CD14-positive monocyte (primary cell): ENCODE measurements at regions not wholly inside any gene's neighbourhood (a gene's known extent, or its start where the extent isn't known, plus 50 kb on each side); places are given as distances from the start of the nearest gene placed in this dataset.

ENCODE experiments used
- DNase-seq, 3 donors: peaks; one replicate each; pipeline ENCODE4 v3.0.0-alpha.2; 2011 to 2022
- H2AFZ ChIP-seq: 2 replicates; pipeline ENCODE4 v1.6.0; 2012; ENCODE audit warnings: mild to moderate bottlenecking, low read depth, low read length, inconsistent platforms; ENCODE audit not compliant: insufficient read depth, poor library complexity, severe bottlenecking
- H3K27ac ChIP-seq, 2 donors: 1 replicate in 1 of 2; 2 replicates in 1 of 2; pipeline ENCODE4 v1.5.1; 2012 to 2013; ENCODE audit warnings: low read length in 2 of 2, control low read depth in 1 of 2, inconsistent platforms in 1 of 2, low read depth in 1 of 2, mild to moderate bottlenecking in 1 of 2
- H3K27me3 ChIP-seq, 2 donors: one replicate each; pipeline versions ENCODE4 v1.6.0 to v1.6.1; 2011 to 2013; ENCODE audit warnings: low read length in 2 of 2; ENCODE audit not compliant: control insufficient read depth in 2 of 2, insufficient read depth in 2 of 2
- H3K36me3 ChIP-seq, 2 donors: replicated peaks in 1 of 2; 1 replicate in 1 of 2; 2 replicates in 1 of 2; pipeline versions ENCODE4 v1.5.1 to v1.6.1; 2012 to 2013; ENCODE audit warnings: low read length in 2 of 2, control low read depth in 1 of 2, inconsistent platforms in 1 of 2, mild to moderate bottlenecking in 1 of 2; ENCODE audit not compliant: insufficient read depth in 2 of 2, control insufficient read depth in 1 of 2
- H3K4me1 ChIP-seq, 2 donors: 1 replicate in 1 of 2; 2 replicates in 1 of 2; pipeline versions ENCODE4 v1.5.1 to v1.6.1; 2012 to 2013; ENCODE audit warnings: low read length in 2 of 2, control low read depth in 1 of 2, inconsistent platforms in 1 of 2, mild to moderate bottlenecking in 1 of 2, moderate library complexity in 1 of 2; ENCODE audit not compliant: insufficient read depth in 2 of 2, control insufficient read depth in 1 of 2
- H3K4me2 ChIP-seq: replicated peaks from 2 replicates; pipeline ENCODE3; 2012; ENCODE audit warnings: low read length, moderate library complexity, mild to moderate bottlenecking; ENCODE audit not compliant: poor library complexity, severe bottlenecking; ENCODE audit errors: extremely low read depth
- H3K4me3 ChIP-seq, 3 experiments: fragments of 200-600 bp in 1 of 3; sonication (generic) in 1 of 3; replicated peaks in 1 of 3; 1 replicate in 2 of 3; 2 replicates in 1 of 3; pipeline ENCODE4 v1.5.1; 2011 to 2013; ENCODE audit warnings: low read length in 3 of 3, mild to moderate bottlenecking in 3 of 3, control low read depth in 2 of 3, low read depth in 2 of 3, inconsistent platforms in 1 of 3, moderate library complexity in 1 of 3
- H3K79me2 ChIP-seq: 2 replicates; pipeline ENCODE4 v1.6.0; 2012; ENCODE audit warnings: mild to moderate bottlenecking, control low read depth, inconsistent platforms, low read length, moderate library complexity; ENCODE audit not compliant: insufficient read depth
- H3K9ac ChIP-seq: 2 replicates; pipeline ENCODE4 v1.6.0; 2017; ENCODE audit warnings: low read length, mild to moderate bottlenecking; ENCODE audit not compliant: insufficient read depth, poor library complexity, severe bottlenecking
- H3K9me3 ChIP-seq, 2 donors: replicated peaks in 1 of 2; 1 replicate in 1 of 2; 2 replicates in 1 of 2; pipeline versions ENCODE4 v1.5.1 to v1.6.1; 2012 to 2013; ENCODE audit warnings: low read length in 2 of 2, control low read depth in 1 of 2; ENCODE audit not compliant: control insufficient read depth in 1 of 2, insufficient read depth in 1 of 2
- H4K20me1 ChIP-seq: 2 replicates; pipeline ENCODE4 v1.6.0; 2012; ENCODE audit warnings: mild to moderate bottlenecking, low read length, control low read depth, moderate library complexity; ENCODE audit not compliant: insufficient read depth
- H3K27ac Mint-ChIP-seq, 7 donors: one replicate each; pipeline ENCODE4 v1.8.0; 2020; ENCODE audit warnings: mild to moderate bottlenecking in 7 of 7, mixed read lengths in 7 of 7, moderate library complexity in 6 of 7, inconsistent platforms in 2 of 7
- H3K27me3 Mint-ChIP-seq, 3 donors: one replicate each; pipeline ENCODE4 v1.8.0; 2021 to 2022; ENCODE audit warnings: low read depth in 3 of 3, mild to moderate bottlenecking in 3 of 3, mixed read lengths in 3 of 3, moderate library complexity in 3 of 3, inconsistent platforms in 1 of 3
- H3K36me3 Mint-ChIP-seq, 2 donors: one replicate each; pipeline ENCODE4 v1.8.0; 2020; ENCODE audit warnings: mixed read lengths in 2 of 2, inconsistent platforms in 1 of 2, mild to moderate bottlenecking in 1 of 2
- H3K4me1 Mint-ChIP-seq: one replicate; pipeline ENCODE4 v1.8.0; 2020; ENCODE audit warnings: mild to moderate bottlenecking, mixed read lengths
- H3K4me3 Mint-ChIP-seq, 2 donors: one replicate each; pipeline ENCODE4 v1.8.0; 2020; ENCODE audit warnings: mild to moderate bottlenecking in 2 of 2, mixed read lengths in 2 of 2, moderate library complexity in 1 of 2
- H3K9me3 Mint-ChIP-seq, 7 donors: one replicate each; pipeline ENCODE4 v1.8.0; 2020 to 2022; ENCODE audit warnings: mixed read lengths in 7 of 7, mild to moderate bottlenecking in 6 of 7, moderate library complexity in 6 of 7, inconsistent platforms in 2 of 7
- CTCF ChIP-seq: fragments of 200-600 bp; IDR thresholded peaks from one replicate; pipeline ENCODE4 v1.8.0; 2022; ENCODE audit warnings: antibody characterized with exemption, mild to moderate bottlenecking
- WGBS: methylation state at CpG from one replicate; pipeline ENCODE4 v1.1.5; 2013; ENCODE audit warnings: missing lambda C conversion rate; ENCODE audit not compliant: insufficient coverage; 5-methylcytosine and 5-hydroxymethylcytosine counted together
- intact Hi-C, 2 donors: fragments of 100-400 bp; cut with micrococcal nuclease; formaldehyde crosslinking; loops; one replicate each; pipeline versions ENCODE4 v1.15.0 to v1.15.1; 2023

- no peaks in the 10 kb centered on the region for H3K36me3 ChIP-seq
- no peaks in the 10 kb centered on the region for H3K27me3 ChIP-seq
- no peaks in the 10 kb centered on the region for H3K27me3 Mint-ChIP-seq
- no peaks in the 10 kb centered on the region for H4K20me1 ChIP-seq
- no peaks in the 10 kb centered on the region for H3K79me2 ChIP-seq
- no peaks in the 10 kb centered on the region for H3K36me3 Mint-ChIP-seq
- H3K4me1 ChIP-seq = no peaks in the 10 kb centered on the region
- TF ChIP-seq CTCF = no peak
- no peak overlapping the region for H3K4me2 ChIP-seq
- H3K9me3 Mint-ChIP-seq = peaks cover 0 to 5% (median 2%) of the 10 kb centered on the region in 7 donors
- no peak overlapping the region for H2AFZ ChIP-seq
- DNase-seq = no peak
- no peak overlapping the region for H3K27ac ChIP-seq
- no peak overlapping the region for H3K9ac ChIP-seq
- intact Hi-C loops = no loop called here
- no peak overlapping the region for H3K4me3 ChIP-seq
- H3K4me1 Mint-ChIP-seq = no peaks in the 10 kb centered on the region
- no peaks in the 10 kb centered on the region for H3K9me3 ChIP-seq
- no peak overlapping the region for H3K27ac Mint-ChIP-seq
- no peak overlapping the region for H3K4me3 Mint-ChIP-seq
- no CpG with 5 or more reads among the region's 7 CpGs for WGBS
Measured at GRCh38 chr4:159736411-159736810, 633.5 kb downstream of the RAPGEF2 start.

GRCh38 chr4:159743971-159744370 is 641.1 kb downstream of the RAPGEF2 start:
- Mint-ChIP-seq H3K9me3 (peaks cover 3 to 11% (median 4%) of the 10 kb centered on the region in 7 donors), H3K27ac (no peak overlapping the region), H3K4me3 (no peak overlapping the region), H3K27me3 (peaks cover 0 to 2% (median 0%) of the 10 kb centered on the region in 3 donors), H3K4me1 (no peaks in the 10 kb centered on the region), H3K36me3 (no peaks in the 10 kb centered on the region)
- H2AFZ ChIP-seq = no peak overlapping the region
- no peak overlapping the region for H3K9ac ChIP-seq
- H3K9me3 ChIP-seq = peaks cover 2 to 7% of the 10 kb centered on the region in 2 donors
- H3K79me2 ChIP-seq = no peaks in the 10 kb centered on the region
- WGBS = no CpG with 5 or more reads among the region's 2 CpGs
- no peak overlapping the region for H3K4me3 ChIP-seq
- no peaks in the 10 kb centered on the region for H3K36me3 ChIP-seq
- no peak overlapping the region for H3K4me2 ChIP-seq
- no peaks in the 10 kb centered on the region for H3K4me1 ChIP-seq
- H4K20me1 ChIP-seq = no peaks in the 10 kb centered on the region
- TF ChIP-seq CTCF = no peak
- intact Hi-C loops = no loop called here
- no peaks in the 10 kb centered on the region for H3K27me3 ChIP-seq
- H3K27ac ChIP-seq = no peak overlapping the region
- no peak for DNase-seq
